OCI-LY7 (cell line): ENCODE measurements at regions not wholly inside any gene's neighbourhood (a gene's known extent, or its start where the extent isn't known, plus 50 kb on each side); places are given as distances from the start of the nearest gene placed in this dataset.

Experiments used
- BruUV-seq: library from RNA; stranded (reverse); fragments of 400-500 nt; replicated peaks from 2 replicates; lab custom pipeline; 2021; lab: Mats Ljungman, UMichigan
- CTCF ChIA-PET: fragments of 300-600 bp; sonication (Branson Sonifier 250); formaldehyde crosslinking; loops from one replicate; lab custom pipeline; 2022; ENCODE audit warnings: antibody characterized with exemption; ENCODE audit not compliant: unreplicated experiment; lab: Charles Lee
- POLR2A ChIA-PET: fragments of 300-600 bp; sonication (Branson Sonifier 250); formaldehyde crosslinking; loops from one replicate; lab custom pipeline; 2022; ENCODE audit warnings: antibody characterized with exemption; lab: Charles Lee
- DNase-seq: peaks from one replicate; pipeline ENCODE4 v3.0.0-alpha.2; 2015; ENCODE audit warnings: low spot score
- H2AFZ ChIP-seq: fragments of 200-600 bp; sonication (generic), shearing (Covaris generic); 2 replicates; pipeline ENCODE4 v1.6.1; 2014; ENCODE audit warnings: mild to moderate bottlenecking, antibody characterized with exemption, low read length, moderate library complexity
- H3K27ac ChIP-seq: fragments of 200-600 bp; sonication (generic); 2 replicates; pipeline ENCODE4 v1.5.1; 2014; ENCODE audit warnings: mixed run types, low read depth, mild to moderate bottlenecking, moderate library complexity, low read length, inconsistent platforms; ENCODE audit not compliant: poor library complexity, severe bottlenecking
- H3K36me3 ChIP-seq: fragments of 200-600 bp; sonication (generic); 2 replicates; pipeline ENCODE4 v1.6.1; 2014; ENCODE audit warnings: mild to moderate bottlenecking, antibody characterized with exemption, low read length, moderate library complexity, mixed read lengths; ENCODE audit not compliant: insufficient read depth
- H3K4me1 ChIP-seq: fragments of 200-600 bp; sonication (generic); 2 replicates; pipeline ENCODE4 v1.5.1; 2014; ENCODE audit warnings: mild to moderate bottlenecking, low read length; ENCODE audit not compliant: insufficient read depth, poor library complexity, severe bottlenecking
- H3K4me2 ChIP-seq: fragments of 200-600 bp; sonication (generic); 2 replicates; pipeline ENCODE4 v1.6.1; 2014; ENCODE audit warnings: mild to moderate bottlenecking, low read length
- H3K4me3 ChIP-seq: fragments of 200-600 bp; sonication (generic); 2 replicates; pipeline ENCODE4 v1.5.1; 2014; ENCODE audit warnings: mild to moderate bottlenecking, low read depth, low read length; ENCODE audit not compliant: poor library complexity, severe bottlenecking
- H3K79me2 ChIP-seq: fragments of 200-600 bp; sonication (generic); 2 replicates; pipeline ENCODE4 v1.6.1; 2016; ENCODE audit warnings: low read depth, mild to moderate bottlenecking, low read length, moderate library complexity, mixed read lengths; ENCODE audit not compliant: insufficient read depth
- H3K9me2 ChIP-seq: fragments of 200-600 bp; sonication (generic); 2 replicates; pipeline ENCODE4 v1.6.1; 2016; ENCODE audit warnings: mild to moderate bottlenecking, low read length, mixed read lengths; ENCODE audit not compliant: insufficient read depth
- H3K9me3 ChIP-seq: fragments of 200-600 bp; sonication (generic); 2 replicates; pipeline ENCODE4 v1.6.1; 2014; ENCODE audit warnings: mild to moderate bottlenecking, mixed run types, low read length, mixed read lengths
- H4K20me1 ChIP-seq: fragments of 200-600 bp; sonication (generic); 2 replicates; pipeline ENCODE4 v1.6.1; 2014; ENCODE audit warnings: mild to moderate bottlenecking, antibody characterized with exemption, low read length, moderate library complexity, mixed read lengths; ENCODE audit not compliant: insufficient read depth
- CTCF ChIP-seq: fragments of 200-600 bp; sonication (generic); conservative IDR thresholded peaks from 2 replicates; pipeline ENCODE4 v1.5.1; 2014; ENCODE audit warnings: mild to moderate bottlenecking, antibody characterized with exemption, low read length, moderate library complexity, mixed read lengths
- EZH2phosphoT487 ChIP-seq: fragments of 200-600 bp; sonication (generic); IDR thresholded peaks from 2 replicates; pipeline ENCODE4 v1.6.1; 2018; ENCODE audit warnings: low read depth, borderline replicate concordance, mild to moderate bottlenecking, mixed run types, antibody characterized with exemption, low read length, moderate library complexity, mixed read lengths
- intact Hi-C: fragments of 100-400 bp; cut with micrococcal nuclease; formaldehyde crosslinking; loops from one replicate; pipeline ENCODE4 v1.10.0; 2022; ENCODE audit not compliant: unreplicated experiment

GRCh38 chr11:115080923-115081680 lies 402.8 kb downstream of the NXPE2 start:
- H3K27ac ChIP-seq: no peak overlapping the region
- H4K20me1 ChIP-seq: no peaks in the 10 kb centered on the region
- ChIA-PET CTCF (no interaction called here), POLR2A (interaction anchor here (1.9 kb wide), 1 partner anchor 10 kb away, joined by 5 read pairs; no protein-coding TSS in a partner anchor)
- H3K4me1 ChIP-seq: no peaks in the 10 kb centered on the region
- no peaks in the 10 kb centered on the region for H3K36me3 ChIP-seq
- TF ChIP-seq CTCF (no peak), EZH2phosphoT487 (no peak)
- H3K79me2 ChIP-seq: no peaks in the 10 kb centered on the region
- no peak overlapping the region for H2AFZ ChIP-seq
- intact Hi-C loops: no loop called here
- no peak overlapping the region for H3K4me2 ChIP-seq
- no peak for DNase-seq
- no TSS peak for BruUV-seq
- H3K9me3 ChIP-seq: no peaks in the 10 kb centered on the region
- no peak overlapping the region for H3K4me3 ChIP-seq
- no peaks in the 10 kb centered on the region for H3K9me2 ChIP-seq

- no peak for TF ChIP-seq CTCF
- no peak for TF ChIP-seq EZH2phosphoT487
- intact Hi-C loops: no loop called here
Measured at GRCh38 chr11:115081972-115082371, 403.6 kb downstream of the NXPE2 start.

More at GRCh38 chr11:115081972-115082371, 403.6 kb downstream of the NXPE2 start:
- Histone ChIP-seq H3K4me3 (no peak overlapping the region), H3K4me2 (no peak overlapping the region), H3K4me1 (no peaks in the 10 kb centered on the region), H3K9me2 (no peaks in the 10 kb centered on the region), H4K20me1 (no peaks in the 10 kb centered on the region), H3K36me3 (no peaks in the 10 kb centered on the region), H2AFZ (no peak overlapping the region), H3K27ac (no peak overlapping the region), H3K79me2 (no peaks in the 10 kb centered on the region), H3K9me3 (no peaks in the 10 kb centered on the region)
- ChIA-PET CTCF (interaction anchor here (0.5 kb wide), 1 partner anchor 542 kb away, joined by 3 read pairs; no protein-coding TSS in a partner anchor), POLR2A (interaction anchor here (1.9 kb wide), 1 partner anchor 11 kb away, joined by 5 read pairs; no protein-coding TSS in a partner anchor)
- DNase-seq: no peak
- BruUV-seq: no TSS peak
